Adrenal gland (tissue), 9 donors: ENCODE measurements at regions not wholly inside any gene's neighbourhood (a gene's known extent, or its start where the extent isn't known, plus 50 kb on each side); places are given as distances from the start of the nearest gene placed in this dataset.
"Not testable (repeated sequence)": the region's sequence is repeated elsewhere in the genome, so short reads cannot be mapped to it uniquely, and the experiment has no call there.

ENCODE experiments used
- DNase-seq, 7 donors: peaks; one replicate each; pipeline ENCODE4 v3.0.0-alpha.2; 2019 to 2020
- H3K27ac ChIP-seq, 5 donors: fragments of 200-600 bp; sonication (generic) in 4 of 5; 1 replicate in 3 of 5; 2 replicates in 2 of 5; pipeline versions ENCODE4 v1.5.1 to v1.8.0; 2016 to 2020; ENCODE audit warnings: mild to moderate bottlenecking in 1 of 5
- H3K27me3 ChIP-seq: fragments of 200-600 bp; 2 replicates; pipeline ENCODE4 v1.8.0; 2021
- H3K36me3 ChIP-seq, 2 donors: fragments of 200-600 bp; replicated peaks in 1 of 2; 1 replicate in 1 of 2; 2 replicates in 1 of 2; pipeline versions ENCODE4 v1.5.1 to v1.8.0; 2018 to 2022
- H3K4me1 ChIP-seq, 2 donors: fragments of 200-600 bp; replicated peaks in 1 of 2; 1 replicate in 1 of 2; 2 replicates in 1 of 2; pipeline versions ENCODE4 v1.5.1 to v1.8.0; 2018 to 2021
- H3K4me3 ChIP-seq, 4 donors: fragments of 200-600 bp; sonication (generic) in 3 of 4; one replicate each; pipeline ENCODE4 v1.5.1; 2016 to 2018
- H3K9me3 ChIP-seq, 3 donors: fragments of 200-600 bp; sonication (generic) in 1 of 3; replicated peaks in 1 of 3; 1 replicate in 2 of 3; 2 replicates in 1 of 3; pipeline versions ENCODE4 v1.5.1 to v1.8.0; 2016 to 2021
- CTCF ChIP-seq, 6 experiments: fragments of 450-650 bp in 4 of 6; fragments of 200-600 bp in 2 of 6; sonication (generic) in 1 of 6; IDR thresholded peaks; 1 replicate in 5 of 6; 2 replicates in 1 of 6; pipeline versions ENCODE4 v1.5.1 to v1.8.0; 2016 to 2021; ENCODE audit warnings: antibody characterized with exemption in 6 of 6, mild to moderate bottlenecking in 2 of 6, moderate library complexity in 1 of 6
- POLR2A ChIP-seq, 2 donors: fragments of 450-650 bp; IDR thresholded peaks; one replicate each; pipeline ENCODE4 v1.6.1; 2017; ENCODE audit warnings: antibody characterized with exemption in 2 of 2, mild to moderate bottlenecking in 2 of 2, moderate library complexity in 1 of 2
- WGBS, 4 donors: extraction: QIAGEN DNeasy Blood & Tissue Kit in 2 of 4; methylation state at CpG; one replicate each; pipeline versions ENCODE4 v1.1.5 to v1.1.7; 2013 to 2017; 5-methylcytosine and 5-hydroxymethylcytosine counted together
- intact Hi-C, 2 donors: fragments of 100-400 bp; cut with DNase I; formaldehyde crosslinking; loops; one replicate each; pipeline versions ENCODE4 v1.14.1 to v1.15.0; 2022 to 2023
- donor health status: healthy with polysubstance abuse.
- donor health status: Bipolar disorder and iron deficiency.
- donor health status: DM: yes; HTN: yes; CAD: no.
- donor health status: DM: no; HTN: no; CAD: no.
- donor health status: DM: no; HTN: no; CAD: no.

- H3K9me3 ChIP-seq = no peaks in the 10 kb centered on the region
- H3K36me3 ChIP-seq = no peaks in the 10 kb centered on the region
- no peak overlapping the region for H3K27ac ChIP-seq
- intact Hi-C loops = no loop called here
- no peak for TF ChIP-seq CTCF (IDR thresholded peaks at IDR 0.05)
- no peak for TF ChIP-seq POLR2A (IDR thresholded peaks at IDR 0.05)
- 87 to 92% (median 89%) methylated on average over 14 to 19 of the region's 19 CpGs for WGBS, 4 donors
- H3K4me1 ChIP-seq = no peaks in the 10 kb centered on the region
- H3K4me3 ChIP-seq = no peak overlapping the region
- DNase-seq = peak in 1 of 7 donors; percentile 17
- H3K27me3 ChIP-seq = no peaks in the 10 kb centered on the region
These were observed 97.2 kb downstream of the OAT start for GRCh38 chr10:124321433-124322089.

DNA sequence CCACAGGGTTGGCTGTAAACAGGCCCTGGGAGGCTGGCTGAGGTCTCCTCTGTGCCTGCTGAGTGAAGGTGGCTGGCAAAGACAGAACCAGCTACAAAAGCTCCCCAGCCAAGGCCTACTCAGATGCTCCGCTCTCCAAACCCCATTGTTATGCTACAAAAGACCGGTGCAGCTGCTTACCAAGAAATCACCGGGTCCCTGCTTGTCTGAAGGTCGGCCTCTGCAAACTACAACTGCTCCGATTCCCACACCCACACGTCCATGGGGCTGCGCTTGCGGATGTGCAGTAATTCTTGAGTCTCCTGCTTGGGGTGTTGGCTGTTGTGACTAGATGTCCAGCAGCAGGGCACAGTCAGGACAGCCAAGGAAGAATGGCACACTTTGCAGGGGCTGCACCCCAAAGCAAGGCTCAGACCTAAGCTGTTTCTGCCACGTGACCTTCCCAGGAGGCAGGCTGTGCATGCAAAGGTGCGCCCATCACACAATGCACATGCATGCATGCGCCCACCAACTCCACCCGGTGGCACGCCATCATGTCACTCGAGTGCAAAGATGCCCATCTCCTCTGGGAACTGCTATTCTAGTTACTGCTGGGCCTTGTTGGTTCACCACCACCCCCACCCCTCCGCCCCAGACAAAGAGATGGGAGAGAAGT is 97.8 kb downstream of the OAT start:
- Histone ChIP-seq H3K4me1 (no peaks in the 10 kb centered on the region), H3K36me3 (no peaks in the 10 kb centered on the region), H3K27ac (no peak overlapping the region), H3K27me3 (no peaks in the 10 kb centered on the region), H3K9me3 (no peaks in the 10 kb centered on the region), H3K4me3 (no peak overlapping the region)
- WGBS, 4 donors = 86 to 100% (median 90%) methylated on average over 3 to 15 of the region's 15 CpGs
- DNase-seq = peak in 2 of 7 donors; percentile 6 to 23
- no peak for TF ChIP-seq POLR2A (IDR thresholded peaks at IDR 0.05)
- TF ChIP-seq CTCF (IDR thresholded peaks at IDR 0.05) = no peak
- intact Hi-C loops = no loop called here

GRCh38 chr10:124319926-124320391 is 98.8 kb downstream of the OAT start:
- Histone ChIP-seq H3K4me1 (no peaks in the 10 kb centered on the region), H3K4me3 (no peak overlapping the region), H3K9me3 (no peaks in the 10 kb centered on the region), H3K27ac (no peak overlapping the region), H3K27me3 (no peaks in the 10 kb centered on the region), H3K36me3 (no peaks in the 10 kb centered on the region)
- WGBS, 4 donors = 44 to 84% (median 71%) methylated on average over 2 to 3 of the region's 3 CpGs
- intact Hi-C loops = no loop called here
- TF ChIP-seq CTCF (IDR thresholded peaks at IDR 0.05) (no peak), POLR2A (IDR thresholded peaks at IDR 0.05) (no peak)
- peak in 2 of 7 donors; percentile 7 to 45 for DNase-seq

DNA sequence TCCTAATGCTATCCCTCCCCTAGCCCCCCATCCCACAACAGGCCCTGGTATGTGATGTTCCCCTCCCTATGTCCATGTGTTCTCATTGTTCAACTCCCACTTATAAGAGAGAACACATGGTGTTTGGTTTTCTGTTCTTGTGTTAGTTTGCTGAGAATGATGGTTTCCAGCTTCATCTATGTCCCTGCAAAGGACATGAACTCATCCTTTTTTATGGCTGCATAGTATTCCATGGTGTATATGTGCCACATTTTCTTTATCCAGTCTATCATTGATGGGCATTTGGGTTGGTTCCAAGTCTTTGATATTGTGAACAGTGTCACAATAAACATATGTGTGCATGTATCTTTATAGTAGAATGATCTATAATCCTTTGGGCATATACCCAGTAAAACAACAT is 99.2 kb downstream of the OAT start:
- H3K36me3 ChIP-seq, intact Hi-C loops, H3K9me3 ChIP-seq, H3K27ac ChIP-seq, DNase-seq, H3K4me1 ChIP-seq, H3K4me3 ChIP-seq, H3K27me3 ChIP-seq: not testable (repeated sequence)

GRCh38 chr10:124318811-124319210 is 99.9 kb downstream of the OAT start:
- intact Hi-C loops = no loop called here
- Histone ChIP-seq H3K27me3 (no peaks in the 10 kb centered on the region), H3K9me3 (no peaks in the 10 kb centered on the region), H3K27ac (no peak overlapping the region), H3K4me3 (no peak overlapping the region), H3K36me3 (no peaks in the 10 kb centered on the region), H3K4me1 (no peaks in the 10 kb centered on the region)
- peak in 2 of 7 donors; percentile 6 to 24 for DNase-seq
- no peak for TF ChIP-seq CTCF (IDR thresholded peaks at IDR 0.05)
- no peak for TF ChIP-seq POLR2A (IDR thresholded peaks at IDR 0.05)
- 71 to 87% (median 81%) methylated on average over 4 to 8 of the region's 8 CpGs for WGBS, 4 donors
